SK-N-SH (cell line): ENCODE measurements at regions not wholly inside any gene's neighbourhood (a gene's known extent, or its start where the extent isn't known, plus 50 kb on each side); places are given as distances from the start of the nearest gene placed in this dataset.

Experiments
- CTCF ChIP-seq: fragments of 200-600 bp; sonication (generic); IDR thresholded peaks from 2 replicates; pipeline ENCODE4 v1.6.1; 2017; ENCODE audit warnings: antibody characterized with exemption, mild to moderate bottlenecking, moderate library complexity
- ELF1 ChIP-seq: IDR thresholded peaks from 2 replicates; pipeline ENCODE4 v1.4.0; 2012
- EP300 ChIP-seq, 2 experiments: IDR thresholded peaks; 2 replicates each; pipeline versions ENCODE4 v1.4.0 to v1.6.1; 2012; ENCODE audit warnings: borderline replicate concordance in 1 of 2, low read depth in 1 of 2, low read length in 1 of 2
- EZH2phosphoT487 ChIP-seq: fragments of 200-600 bp; sonication (generic); IDR thresholded peaks from 2 replicates; pipeline ENCODE4 v1.6.1; 2017; ENCODE audit warnings: low read depth, mixed run types, mild to moderate bottlenecking, antibody characterized with exemption, moderate library complexity, borderline replicate concordance
- FOXJ3 ChIP-seq: sonication (generic); formaldehyde crosslinking; IDR thresholded peaks from 2 replicates; pipeline ENCODE4 v1.5.1; 2020; ENCODE audit warnings: mild to moderate bottlenecking, missing genetic modification reagents
- GABPA ChIP-seq: IDR thresholded peaks from 2 replicates; pipeline ENCODE4 v1.4.0; 2012; ENCODE audit warnings: low read depth, mild to moderate bottlenecking
- NRF1 ChIP-seq: IDR thresholded peaks from 2 replicates; pipeline ENCODE4 v1.6.1; 2012; ENCODE audit warnings: low read depth, mild to moderate bottlenecking, low read length
- POLR2AphosphoS5 ChIP-seq: IDR thresholded peaks from 2 replicates; pipeline ENCODE4 v1.6.1; 2012; ENCODE audit warnings: low read depth, low read length
- RAD21 ChIP-seq: IDR thresholded peaks from 2 replicates; pipeline ENCODE4 v1.6.1; 2012; ENCODE audit warnings: mild to moderate bottlenecking, low read length
- REST ChIP-seq: IDR thresholded peaks from 2 replicates; pipeline ENCODE4 v1.6.1; 2012; ENCODE audit warnings: mild to moderate bottlenecking, low read depth, low read length, moderate library complexity
- SIN3A ChIP-seq: IDR thresholded peaks from 2 replicates; pipeline ENCODE4 v1.6.1; 2012; ENCODE audit warnings: low read depth, mild to moderate bottlenecking, low read length, moderate library complexity, borderline replicate concordance
- SMC3 ChIP-seq: IDR thresholded peaks from 2 replicates; pipeline ENCODE4 v1.6.1; 2012; ENCODE audit warnings: low read depth, low read length, improper control_type of control experiment
- USF2 ChIP-seq: fragments of 150-350 bp; IDR thresholded peaks from 2 replicates; pipeline ENCODE4 v1.6.1; 2017; ENCODE audit warnings: antibody characterized with exemption, low read length, low read depth, borderline replicate concordance
- YY1 ChIP-seq: IDR thresholded peaks from 2 replicates; pipeline ENCODE4 v1.4.0; 2012; ENCODE audit warnings: low read depth, mild to moderate bottlenecking

- TF ChIP-seq ELF1: no peak
- no peak for TF ChIP-seq CTCF
- no peak for TF ChIP-seq REST
- no peak for TF ChIP-seq FOXJ3 (CRISPR knock-in tag)
- TF ChIP-seq SIN3A: no peak
- no peak for TF ChIP-seq NRF1
- no peak for TF ChIP-seq EZH2phosphoT487
- no peak for TF ChIP-seq GABPA
- no peak for TF ChIP-seq EP300 (IDR thresholded peaks at IDR 0.05; ENCODE audit: borderline replicate concordance in 1 of 2, low read depth in 1 of 2, low read length in 1 of 2)
- TF ChIP-seq POLR2AphosphoS5: no peak
- TF ChIP-seq SMC3: no peak
- no peak for TF ChIP-seq RAD21
- no peak for TF ChIP-seq YY1
- TF ChIP-seq USF2: no peak
These were observed 532.1 kb downstream of the GBA3 start for GRCh38 chr4:23224684-23225420.
